Right ventricle myocardium inferior (tissue), 1 donor: ENCODE measurements at regions not wholly inside any gene's neighbourhood (a gene's known extent, or its start where the extent isn't known, plus 50 kb on each side); places are given as distances from the start of the nearest gene placed in this dataset.
"Not testable (repeated sequence)": the region's sequence is repeated elsewhere in the genome, so short reads cannot be mapped to it uniquely, and the experiment has no call there.

ENCODE experiments used
- ATAC-seq: fragments of 200-7000 bp; cut with Tn5 transposase; one replicate; pipeline ENCODE4 v1.9.1; 2020; ENCODE audit warnings: mild to moderate bottlenecking, moderate library complexity
- DNase-seq: peaks from one replicate; pipeline ENCODE4 v3.0.0; 2021; ENCODE audit errors: missing footprints
- intact Hi-C: fragments of 100-400 bp; cut with DNase I; formaldehyde crosslinking; loops from one replicate; pipeline ENCODE4 v1.11.0; 2022
- donor health status: DM: no; HTN: yes; CAD: no; lungs with severe emphysema.

DNA sequence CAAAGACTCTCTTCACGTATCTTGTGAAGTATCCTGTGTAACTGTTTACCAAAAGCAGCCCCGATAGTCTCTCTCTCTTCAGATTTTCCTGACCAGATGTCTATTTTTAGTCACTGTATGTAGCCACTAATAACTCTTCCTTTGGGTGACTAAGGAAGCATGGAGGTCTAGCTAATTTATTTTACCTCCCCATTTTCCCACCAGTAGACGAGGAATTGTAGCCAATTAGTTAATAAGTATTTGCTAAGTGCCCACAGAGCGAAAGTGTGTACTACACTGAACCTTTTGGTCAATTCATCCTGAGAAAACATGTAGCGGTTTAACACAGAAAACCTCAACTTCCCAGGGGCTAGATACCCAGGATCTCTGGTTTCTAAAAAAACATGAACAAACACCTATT lies 180.6 kb downstream of the TBX18 start:
- DNase-seq (no peak), ATAC-seq (no peak)
- intact Hi-C loops = no loop called here

DNA sequence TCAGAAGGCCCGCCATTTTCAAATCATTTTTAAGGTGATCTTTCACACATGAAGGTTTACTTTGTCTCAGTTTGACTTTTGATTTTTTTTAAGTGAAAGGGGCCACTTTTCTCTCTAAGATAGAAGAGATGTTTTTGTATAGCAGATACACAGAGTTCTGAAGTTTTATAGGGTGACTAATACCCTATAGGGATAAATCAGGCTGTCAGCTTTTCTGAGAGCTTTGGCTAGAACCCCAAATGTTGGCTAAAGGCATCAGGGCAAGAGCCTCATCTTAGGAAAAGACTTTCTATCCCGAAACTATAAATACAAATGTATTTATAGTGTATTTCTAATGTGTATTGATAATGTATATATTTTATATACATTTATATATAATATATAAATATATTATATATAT lies 181.4 kb downstream of the TBX18 start:
- intact Hi-C loops = no loop called here
- DNase-seq (no peak), ATAC-seq (no peak)

DNA sequence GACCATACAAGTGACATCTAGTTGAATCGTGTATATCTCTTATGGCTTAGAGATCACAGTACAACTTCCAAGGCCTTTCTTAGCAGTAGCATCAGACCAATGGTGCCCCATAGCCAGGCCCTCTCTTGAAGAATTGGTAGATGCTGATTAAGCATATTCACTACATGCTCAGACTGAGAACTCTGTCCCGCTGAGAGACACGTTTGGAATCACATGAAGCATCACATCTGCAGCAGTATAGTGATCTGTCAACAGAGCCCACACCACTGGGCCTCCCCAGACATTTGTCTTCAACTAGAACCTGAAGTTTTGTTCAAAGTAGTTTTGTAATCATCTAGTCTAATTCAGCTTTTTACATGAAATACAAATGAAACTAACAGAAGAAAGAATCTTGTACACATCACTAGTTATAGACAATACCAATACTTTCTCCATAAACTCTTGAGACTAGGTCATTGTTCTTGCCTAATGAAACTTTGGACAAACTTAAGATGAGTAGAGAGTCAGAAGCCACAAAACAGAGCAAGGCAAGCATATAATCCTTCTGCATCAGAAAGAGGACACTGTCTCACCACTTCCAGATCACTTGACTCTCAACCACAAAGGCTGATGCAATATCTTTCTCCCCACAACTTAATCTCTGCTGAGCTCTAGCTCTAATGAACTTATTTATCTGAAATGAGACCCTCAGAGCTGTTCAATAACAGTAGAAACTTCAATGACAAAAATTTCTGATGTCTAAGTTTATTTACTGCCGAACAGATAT lies 182.7 kb downstream of the TBX18 start:
- intact Hi-C loops = no loop called here
- ATAC-seq = no peak

DNA sequence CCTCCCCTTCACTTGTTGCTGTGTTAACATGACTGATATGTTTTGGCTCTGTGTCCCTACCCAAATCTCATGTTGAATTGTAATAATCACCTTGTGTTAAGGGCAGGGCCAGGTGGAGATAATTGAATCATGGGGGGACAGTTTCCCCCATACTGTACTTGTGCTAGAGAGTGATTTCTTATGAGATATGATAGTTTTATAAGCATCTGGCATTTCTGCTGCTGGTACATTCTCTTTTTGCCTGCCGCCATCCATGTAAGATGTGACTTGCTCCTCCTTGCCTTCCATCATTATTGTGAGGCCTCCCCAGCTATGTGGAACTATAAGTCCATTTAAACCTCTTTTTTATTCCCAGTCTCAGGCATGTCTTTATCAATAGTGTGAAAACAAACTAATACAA lies 185.0 kb downstream of the TBX18 start:
- DNase-seq (no peak), ATAC-seq (no peak)
- intact Hi-C loops = no loop called here

More for the DNA sequence above, 182.7 kb downstream of the TBX18 start:
- DNase-seq = no peak

DNA sequence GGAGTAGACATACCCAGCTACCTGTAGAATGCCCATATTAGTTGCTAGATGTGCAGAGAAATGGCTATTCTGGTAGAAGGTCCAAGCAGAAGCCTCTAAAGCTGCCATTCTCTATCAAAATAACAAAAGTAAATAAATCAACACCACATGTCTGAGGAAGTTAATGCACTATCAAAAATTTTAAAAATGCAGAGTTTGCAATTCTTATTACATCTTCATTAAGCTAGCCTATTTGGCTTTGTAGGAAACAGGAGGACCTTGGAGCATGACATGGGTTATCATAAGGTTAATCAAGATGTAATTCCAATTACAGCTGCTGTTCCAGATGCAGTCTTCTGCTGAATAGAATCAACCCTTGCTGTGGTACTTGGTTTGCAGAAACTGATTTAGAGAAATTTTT lies 188.4 kb downstream of the TBX18 start:
- no peak for ATAC-seq
- intact Hi-C loops = no loop called here
- DNase-seq = no peak

DNA sequence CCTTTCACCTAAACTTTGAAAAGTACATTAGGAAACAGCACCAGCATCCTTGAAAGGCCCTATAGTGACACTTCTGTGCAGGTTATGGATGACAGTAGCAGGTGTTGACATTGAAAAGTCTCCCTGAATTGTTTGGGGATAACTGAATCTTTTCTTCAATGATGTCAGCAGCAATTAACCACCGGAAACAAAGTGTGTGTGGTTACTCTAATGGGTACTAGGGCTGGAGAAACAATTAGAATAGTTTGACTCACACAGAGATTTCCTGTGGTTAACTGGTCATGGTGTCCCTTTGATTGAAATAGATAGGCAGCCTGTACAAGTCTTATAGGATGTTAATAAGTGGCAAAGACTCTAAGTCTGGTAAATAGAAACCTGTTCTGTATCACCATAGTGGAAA lies 189.1 kb downstream of the TBX18 start:
- intact Hi-C loops = no loop called here
- no peak for ATAC-seq
- DNase-seq = no peak

DNA sequence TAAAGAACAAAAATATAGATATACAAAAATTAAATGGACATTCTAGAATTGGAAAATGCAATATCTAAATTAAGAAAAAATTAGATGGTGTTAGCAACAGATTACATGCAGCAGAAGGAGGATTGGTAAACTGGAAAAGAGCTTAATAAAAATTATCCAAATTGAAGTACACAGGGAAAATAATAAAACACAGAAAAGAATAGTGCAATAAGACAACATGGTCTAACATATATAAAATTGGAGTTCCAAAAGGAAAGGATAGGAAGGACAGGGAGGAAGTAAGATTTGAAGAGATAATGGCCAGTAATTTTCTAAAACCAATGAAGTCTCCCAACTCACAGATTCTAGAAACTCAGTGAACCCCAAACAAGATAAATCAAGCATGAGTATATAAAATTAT lies 194.5 kb downstream of the TBX18 start:
- ATAC-seq (no peak), DNase-seq (no peak)
- intact Hi-C loops = no loop called here

DNA sequence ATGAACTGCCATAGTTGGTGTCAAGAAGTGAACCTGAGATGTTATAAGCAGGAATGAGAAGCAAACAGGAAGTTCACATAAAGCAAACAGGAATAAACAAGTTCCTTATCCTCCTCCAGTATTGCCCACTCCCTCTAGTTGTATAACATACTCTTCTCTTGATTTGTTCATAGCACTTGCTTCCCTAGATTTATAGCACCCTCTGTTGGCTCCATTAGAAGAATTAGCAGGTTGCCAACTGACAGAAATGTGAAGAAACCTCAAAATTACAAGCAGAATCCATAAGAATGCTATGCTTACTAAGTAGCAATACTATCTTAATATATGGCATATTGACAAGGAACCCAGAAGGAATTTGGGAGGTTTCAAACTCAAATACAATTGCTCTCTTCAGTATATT lies 195.4 kb downstream of the TBX18 start:
- DNase-seq = no peak
- intact Hi-C loops = no loop called here
- no peak for ATAC-seq

DNA sequence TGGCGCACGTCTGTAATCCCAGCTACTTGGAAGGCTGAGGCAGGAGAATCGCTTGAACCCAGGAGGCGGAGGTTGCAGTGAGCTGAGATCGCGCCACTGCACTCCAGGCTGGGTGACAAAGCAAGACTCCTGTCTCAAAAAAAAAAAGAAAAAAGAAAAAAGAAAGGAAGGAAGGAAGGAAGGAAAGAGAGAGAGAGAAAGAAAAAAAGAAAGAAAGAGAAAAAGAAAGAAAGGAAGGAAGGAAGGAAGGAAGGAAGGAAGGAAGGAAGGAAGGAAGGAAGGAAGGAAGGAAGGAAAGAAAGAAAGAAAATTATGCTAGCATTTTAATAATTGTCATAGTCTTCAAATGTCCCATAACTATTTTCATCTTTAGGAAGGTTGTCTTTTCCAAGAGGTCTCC lies 198.7 kb downstream of the TBX18 start:
- ATAC-seq = not testable (repeated sequence)

DNA sequence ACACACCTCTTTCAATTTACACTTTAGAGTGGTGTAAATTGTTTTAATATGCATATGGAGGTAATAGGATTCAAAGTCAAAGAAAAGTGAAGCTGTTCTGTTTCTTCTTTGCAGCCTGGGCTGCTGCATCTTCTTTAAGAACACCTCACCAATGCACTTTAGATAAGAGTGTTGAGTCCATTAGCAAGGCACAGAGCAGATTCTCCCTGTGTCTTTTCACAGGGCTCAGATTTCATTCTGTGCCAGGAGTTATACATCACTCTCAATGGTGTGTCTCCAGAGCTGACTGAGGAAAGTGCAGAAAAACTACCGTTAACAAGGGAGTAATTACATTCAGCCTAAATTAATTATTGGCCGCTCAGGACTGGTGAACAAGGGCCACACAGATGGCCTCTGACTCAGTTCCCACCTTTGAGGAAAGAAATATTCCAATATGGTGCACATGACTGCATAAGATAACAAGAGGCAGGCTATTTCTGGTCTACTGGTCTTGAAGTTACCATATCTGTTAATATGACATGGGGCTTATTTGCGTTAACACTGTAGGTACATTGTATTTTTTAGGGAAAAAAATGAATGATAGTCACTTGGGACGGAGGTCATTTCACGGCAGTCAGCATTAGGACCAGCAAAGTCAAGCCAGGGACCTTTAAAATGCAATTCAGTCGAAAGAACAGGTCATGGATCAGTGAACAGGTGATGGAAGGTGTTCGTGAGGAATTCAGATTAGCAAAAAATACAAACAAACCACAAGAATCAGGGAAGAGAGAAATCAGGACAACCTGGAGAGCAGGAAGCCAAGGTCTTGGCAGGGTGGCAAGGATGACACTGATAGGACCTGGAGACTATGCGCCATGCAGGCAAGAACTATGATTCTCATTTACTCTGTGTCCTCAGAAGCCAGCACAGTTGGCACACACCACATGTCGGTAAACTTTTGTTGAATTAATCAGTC lies 203.7 kb downstream of the TBX18 start:
- ATAC-seq (no peak), DNase-seq (no peak)
- intact Hi-C loops = no loop called here

More for the DNA sequence above, 198.7 kb downstream of the TBX18 start:
- intact Hi-C loops, DNase-seq: not testable (repeated sequence)

DNA sequence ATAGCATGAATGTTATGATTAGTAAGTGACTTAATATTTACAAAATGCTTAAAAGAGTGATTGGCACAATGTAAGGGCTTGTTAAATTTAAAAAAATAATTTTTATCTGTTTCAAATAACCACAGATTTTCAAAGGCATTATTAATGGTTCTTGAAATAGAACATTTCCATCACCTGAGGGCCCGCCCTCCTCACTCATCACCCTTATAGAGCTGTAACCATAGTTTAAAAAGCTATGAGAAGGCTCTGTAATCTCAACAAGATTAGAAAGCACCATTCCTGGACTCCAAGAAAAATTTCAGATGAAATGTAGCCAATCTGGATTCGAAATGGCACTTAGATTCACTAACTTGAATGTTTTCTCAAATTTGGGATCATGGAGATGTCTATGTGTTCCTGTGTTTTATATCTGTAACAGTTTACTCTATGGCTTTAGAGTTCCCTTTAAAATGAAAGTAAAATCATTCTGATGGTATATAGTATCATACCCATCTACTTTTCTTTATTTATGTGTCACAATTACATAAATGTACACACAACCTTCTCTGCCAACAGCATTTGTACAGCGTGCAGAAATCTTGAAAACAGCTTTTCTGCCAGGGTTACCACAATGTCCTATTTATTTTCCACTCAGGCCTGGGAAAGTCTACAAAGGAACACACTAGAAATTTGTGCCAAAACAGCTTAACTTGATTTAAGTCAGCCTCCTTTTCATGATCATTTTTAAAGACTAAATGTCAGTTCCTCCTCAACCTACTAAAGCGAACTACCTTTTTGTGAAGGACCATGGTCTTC lies 207.7 kb downstream of the TBX18 start:
- intact Hi-C loops = loop anchor here (10.0 kb wide), 1 partner anchor 208 kb away; the partner anchor contains the start of gene TBX18
- DNase-seq (no peak), ATAC-seq (peak; percentile 69)

DNA sequence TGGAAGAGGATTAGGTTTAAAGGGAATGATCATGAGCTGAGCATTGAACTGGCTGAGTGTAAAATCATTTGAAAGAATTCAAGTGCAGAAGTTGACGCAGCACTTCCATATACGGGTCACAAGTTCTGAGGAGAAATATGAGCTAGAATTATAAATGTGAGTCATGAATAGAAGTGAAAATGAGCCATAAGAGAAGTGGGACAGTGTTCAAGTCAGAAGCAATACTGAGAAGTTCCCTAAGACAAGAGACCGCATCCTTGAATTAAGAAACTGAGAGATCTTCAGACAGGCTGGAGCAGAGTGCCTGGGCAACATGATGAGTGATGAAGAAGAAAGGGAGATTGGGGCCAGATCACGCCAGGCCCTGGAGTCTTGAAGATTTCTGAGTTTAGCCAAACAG lies 209.7 kb downstream of the TBX18 start:
- no peak for DNase-seq
- intact Hi-C loops = loop anchor here (10.0 kb wide), 1 partner anchor 210 kb away; the partner anchor contains the start of gene TBX18
- no peak for ATAC-seq

DNA sequence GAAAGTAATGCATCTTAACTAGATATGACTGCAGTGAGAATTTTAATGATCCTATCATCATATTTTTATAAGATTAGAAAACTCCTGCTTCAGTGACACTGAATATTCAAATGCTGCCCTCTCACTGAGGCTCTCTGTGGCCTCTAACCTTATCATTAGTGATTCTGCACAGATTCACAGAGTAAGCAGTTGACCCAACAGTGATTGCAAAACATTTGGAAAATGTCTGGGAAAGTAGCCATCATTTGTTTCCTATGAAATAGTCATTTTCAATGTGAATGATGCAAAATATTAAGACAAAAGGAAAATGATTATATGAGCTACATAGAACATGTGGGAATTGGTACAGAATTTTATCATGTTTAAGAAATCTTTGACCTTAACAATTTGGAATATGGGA lies 210.3 kb downstream of the TBX18 start:
- intact Hi-C loops = loop anchor here (10.0 kb wide), 1 partner anchor 211 kb away; the partner anchor contains the start of gene TBX18
- no peak for DNase-seq
- peak; percentile 79 for ATAC-seq

DNA sequence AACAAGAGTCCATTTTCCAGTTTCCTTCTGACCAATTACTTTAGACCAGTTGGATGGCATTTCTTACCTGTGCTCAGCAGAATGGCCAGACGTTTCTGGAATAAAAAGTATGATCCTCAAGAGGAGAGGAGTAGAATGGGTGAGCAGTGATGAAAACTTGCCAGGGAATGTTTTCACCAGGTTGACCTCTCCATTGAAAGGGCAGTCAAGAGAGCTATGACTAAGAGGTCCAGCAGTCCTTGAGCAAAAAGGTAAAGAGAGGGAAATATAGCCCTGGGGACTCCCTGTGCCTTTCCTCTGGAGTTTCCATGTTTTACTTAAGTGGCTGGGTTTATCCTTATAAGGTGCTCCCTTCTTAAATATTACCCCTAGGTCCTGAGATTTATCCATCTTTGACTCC lies 210.9 kb downstream of the TBX18 start:
- DNase-seq (no peak), ATAC-seq (no peak)
- intact Hi-C loops = loop anchor here (10.0 kb wide), 1 partner anchor 211 kb away; the partner anchor contains the start of gene TBX18

DNA sequence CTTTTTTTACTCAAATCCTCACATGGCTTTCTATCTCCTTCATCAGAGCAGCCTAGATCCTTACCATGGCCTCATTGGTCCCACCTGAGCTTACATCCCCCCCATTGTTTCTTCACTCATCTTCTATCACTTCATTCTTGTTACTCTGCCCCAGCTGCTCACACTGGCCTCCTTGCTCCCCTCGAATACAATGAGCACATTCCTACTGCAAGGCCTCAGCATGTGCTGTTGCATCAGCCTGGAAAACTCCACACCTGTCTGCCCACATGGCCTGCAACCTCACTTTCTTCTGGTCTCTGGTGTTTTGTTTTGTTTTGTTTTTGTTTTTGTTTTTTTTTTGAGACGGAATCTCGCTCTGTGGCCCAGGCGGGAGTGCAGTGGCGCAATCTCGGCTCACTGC lies 212.6 kb downstream of the TBX18 start:
- intact Hi-C loops = loop anchor here (10.0 kb wide), 1 partner anchor 213 kb away; the partner anchor contains the start of gene TBX18
- no peak for ATAC-seq
- DNase-seq = no peak

DNA sequence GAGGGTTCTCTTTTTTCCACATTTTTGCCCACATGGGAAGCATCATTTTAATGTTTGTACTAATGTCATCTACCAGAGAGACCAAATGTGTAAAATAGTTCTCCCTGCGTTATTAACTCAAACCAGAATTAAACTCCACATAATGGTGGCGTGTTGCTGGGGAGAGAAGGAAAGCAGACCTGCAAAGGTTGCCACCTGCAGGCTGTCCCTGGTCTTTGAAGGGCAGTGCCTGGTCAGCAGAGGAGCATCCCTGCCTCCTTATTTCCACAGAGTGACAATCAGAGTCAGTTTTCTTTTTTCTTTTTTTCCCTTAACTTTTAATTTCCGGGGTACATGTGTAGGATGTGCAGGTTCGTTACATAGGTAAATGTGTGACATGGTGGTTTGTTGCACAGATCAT lies 214.5 kb downstream of the TBX18 start:
- DNase-seq (no peak), ATAC-seq (no peak)
- intact Hi-C loops = loop anchor here (10.0 kb wide), 1 partner anchor 215 kb away; the partner anchor contains the start of gene TBX18

DNA sequence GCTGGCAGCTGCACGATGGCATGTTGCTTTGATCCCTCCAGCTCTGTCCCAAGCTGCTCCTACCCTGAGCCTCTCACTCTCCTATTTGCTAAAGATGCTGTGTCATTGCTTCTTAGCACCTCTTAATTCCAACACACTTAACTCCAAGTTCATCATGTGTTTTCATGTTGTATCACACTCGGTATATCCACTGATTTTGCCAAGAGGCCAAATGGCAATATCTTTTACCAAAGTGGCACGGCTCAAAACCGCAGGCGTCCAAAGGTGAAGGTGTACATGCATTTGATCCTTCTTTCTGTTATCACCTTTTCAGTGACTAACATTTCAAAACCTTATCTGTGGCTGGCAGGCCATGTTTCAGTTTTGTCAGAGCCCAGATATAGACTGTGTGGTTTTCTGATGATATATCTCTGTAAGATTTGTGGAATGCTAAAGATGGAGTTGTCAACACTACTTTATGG lies 217.0 kb downstream of the TBX18 start:
- ATAC-seq = no peak
- intact Hi-C loops = no loop called here
- no peak for DNase-seq

DNA sequence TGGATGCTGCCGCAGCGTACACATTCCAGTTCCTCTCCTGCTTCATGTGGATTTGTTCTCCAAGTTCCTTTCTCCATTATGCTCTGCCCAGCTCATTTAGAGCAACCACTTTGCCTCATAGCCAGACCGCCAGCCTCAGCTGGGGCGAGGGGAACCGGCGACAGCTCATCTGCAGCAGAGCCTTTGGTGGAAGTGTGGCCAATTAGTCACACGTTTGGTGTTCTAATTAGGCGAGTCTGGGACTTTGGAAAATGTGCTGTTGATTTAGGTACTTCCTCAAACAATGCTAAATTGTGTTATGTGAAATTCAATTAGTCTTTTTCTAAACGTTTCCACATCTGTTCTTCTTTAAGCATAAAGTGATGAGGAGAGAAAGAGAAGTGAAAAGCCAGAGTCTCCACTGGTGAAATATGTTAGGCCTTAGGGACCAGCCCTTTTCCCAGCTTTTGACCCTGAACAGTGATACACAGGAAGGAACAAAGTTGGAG lies 217.9 kb downstream of the TBX18 start:
- DNase-seq (no peak), ATAC-seq (peak; percentile 84)
- intact Hi-C loops = no loop called here
